KMS-11 (cell line): ENCODE measurements at regions not wholly inside any gene's neighbourhood (a gene's known extent, or its start where the extent isn't known, plus 50 kb on each side); places are given as distances from the start of the nearest gene placed in this dataset.
A peak's percentile ranks its signal among the peaks of the same experiment; 100 is the strongest.

Source experiments
- H2AFZ ChIP-seq: fragments of 200-600 bp; sonication (generic); 2 replicates; pipeline ENCODE4 v1.6.1; 2016; ENCODE audit warnings: antibody characterized with exemption, mixed run types, low read depth
- H3K27ac ChIP-seq: fragments of 200-600 bp; sonication (generic); 2 replicates; pipeline ENCODE4 v1.6.1; 2016; ENCODE audit warnings: mild to moderate bottlenecking, mixed run types
- H3K27me3 ChIP-seq: fragments of 200-600 bp; sonication (generic); 2 replicates; pipeline ENCODE4 v1.6.1; 2017; ENCODE audit warnings: mild to moderate bottlenecking, low read depth, mixed run types, moderate library complexity; ENCODE audit not compliant: insufficient read depth
- H3K36me3 ChIP-seq: fragments of 200-600 bp; sonication (generic); 2 replicates; pipeline ENCODE4 v1.6.1; 2017; ENCODE audit warnings: mild to moderate bottlenecking, mixed run types; ENCODE audit not compliant: insufficient read depth
- H3K4me1 ChIP-seq: fragments of 200-600 bp; sonication (generic); 2 replicates; pipeline ENCODE4 v1.6.1; 2016; ENCODE audit warnings: mild to moderate bottlenecking, low read depth, mixed run types; ENCODE audit not compliant: poor library complexity, severe bottlenecking
- H3K4me2 ChIP-seq: fragments of 200-600 bp; sonication (generic); 2 replicates; pipeline ENCODE4 v1.7.0; 2016; ENCODE audit warnings: mild to moderate bottlenecking, mixed run types
- H3K4me3 ChIP-seq: fragments of 200-600 bp; sonication (generic); IDR thresholded peaks from 2 replicates; pipeline ENCODE4 v1.6.1; 2017; ENCODE audit warnings: low read depth, low read length, mixed read lengths; ENCODE audit not compliant: insufficient read depth
- H3K79me2 ChIP-seq: fragments of 200-600 bp; sonication (generic); 2 replicates; pipeline ENCODE4 v1.6.1; 2016; ENCODE audit warnings: low read depth, mixed run types; ENCODE audit not compliant: insufficient read depth
- H3K9ac ChIP-seq: fragments of 200-600 bp; sonication (generic); 2 replicates; pipeline ENCODE4 v1.6.1; 2016; ENCODE audit warnings: mild to moderate bottlenecking, mixed run types
- H4K20me1 ChIP-seq: fragments of 200-600 bp; sonication (generic); 2 replicates; pipeline ENCODE4 v1.6.1; 2016; ENCODE audit warnings: mild to moderate bottlenecking, mixed run types; ENCODE audit not compliant: insufficient read depth
- CTCF ChIP-seq: fragments of 200-600 bp; sonication (generic); conservative IDR thresholded peaks from 2 replicates; pipeline ENCODE4 v1.6.1; 2017; ENCODE audit warnings: low read depth, mild to moderate bottlenecking, antibody characterized with exemption, low read length, moderate library complexity, mixed read lengths

- Histone ChIP-seq H3K36me3 (no peaks in the 10 kb centered on the region), H3K4me1 (peaks cover 43% of the 10 kb centered on the region), H3K4me3 (no peak overlapping the region), H3K4me2 (peak overlapping the region; percentile 75; the same call in 1 of the 2 replicates), H2AFZ (no peak overlapping the region), H3K27me3 (peaks cover 70% of the 10 kb centered on the region), H4K20me1 (no peaks in the 10 kb centered on the region; the same call in 1 of the 2 replicates), H3K79me2 (no peaks in the 10 kb centered on the region), H3K9ac (no peak overlapping the region), H3K27ac (no peak overlapping the region)
- no peak for TF ChIP-seq CTCF
Measured at GRCh38 chr9:87271696-87272477, 225.8 kb upstream of the DAPK1 start.

GRCh38 chr9:87275047-87275725, 222.5 kb upstream of the DAPK1 start:
- peaks cover 51% of the 10 kb centered on the region for H3K4me1 ChIP-seq

GRCh38 chr9:87276327-87276841, 221.3 kb upstream of the DAPK1 start:
- peaks cover 88% of the 10 kb centered on the region for H3K27me3 ChIP-seq
- peak overlapping the region; percentile 25 for H3K4me2 ChIP-seq
- no peak overlapping the region for H2AFZ ChIP-seq
- TF ChIP-seq CTCF: no peak
- H3K9ac ChIP-seq: no peak overlapping the region
- H3K79me2 ChIP-seq: no peaks in the 10 kb centered on the region
- H3K4me1 ChIP-seq: peaks cover 39% of the 10 kb centered on the region
- H4K20me1 ChIP-seq: no peaks in the 10 kb centered on the region; the same call in none of the 2 replicates
- H3K27ac ChIP-seq: peak overlapping the region; percentile 0; the same call in 1 of the 2 replicates
- no peaks in the 10 kb centered on the region for H3K36me3 ChIP-seq
- H3K4me3 ChIP-seq: no peak overlapping the region

More at GRCh38 chr9:87275047-87275725, 222.5 kb upstream of the DAPK1 start:
- H3K36me3 ChIP-seq: no peaks in the 10 kb centered on the region
- peaks cover 82% of the 10 kb centered on the region for H3K27me3 ChIP-seq
- no peak overlapping the region for H3K9ac ChIP-seq
- no peaks in the 10 kb centered on the region for H3K79me2 ChIP-seq
- H3K4me3 ChIP-seq: no peak overlapping the region
- no peak overlapping the region for H2AFZ ChIP-seq
- no peak overlapping the region for H3K27ac ChIP-seq
- no peak for TF ChIP-seq CTCF
- H4K20me1 ChIP-seq: no peaks in the 10 kb centered on the region; the same call in none of the 2 replicates
- no peak overlapping the region for H3K4me2 ChIP-seq

GRCh38 chr9:87276851-87277261, 220.8 kb upstream of the DAPK1 start:
- Histone ChIP-seq H3K4me1 (peaks cover 35% of the 10 kb centered on the region), H3K4me3 (no peak overlapping the region), H3K36me3 (no peaks in the 10 kb centered on the region), H2AFZ (no peak overlapping the region), H3K27ac (peak overlapping the region; percentile 0; the same call in 1 of the 2 replicates), H4K20me1 (no peaks in the 10 kb centered on the region; the same call in none of the 2 replicates), H3K4me2 (peak overlapping the region; percentile 25), H3K79me2 (no peaks in the 10 kb centered on the region), H3K9ac (no peak overlapping the region), H3K27me3 (peaks cover 83% of the 10 kb centered on the region)
- no peak for TF ChIP-seq CTCF
